Panc1 (cell line): ENCODE measurements at regions not wholly inside any gene's neighbourhood (a gene's known extent, or its start where the extent isn't known, plus 50 kb on each side); places are given as distances from the start of the nearest gene placed in this dataset.

ENCODE experiments used
- ATAC-seq: fragments of 200-7000 bp; cut with Tn5 transposase; 2 replicates; pipeline ENCODE4 v1.9.1; 2020; ENCODE audit warnings: mild to moderate bottlenecking, moderate library complexity
- BruUV-seq: library from RNA; stranded (reverse); fragments of 400-500 nt; replicated peaks from 2 replicates; lab custom pipeline; 2021; lab: Mats Ljungman, UMichigan
- CTCF ChIA-PET: fragments of 300-600 bp; sonication (Branson Sonifier 250); formaldehyde crosslinking; loops from one replicate; lab custom pipeline; 2022; ENCODE audit warnings: antibody characterized with exemption; lab: Charles Lee
- POLR2A ChIA-PET: fragments of 300-600 bp; sonication (Branson Sonifier 250); formaldehyde crosslinking; loops from one replicate; lab custom pipeline; 2022; ENCODE audit warnings: antibody characterized with exemption; lab: Charles Lee
- DNase-seq: peaks from one replicate; pipeline ENCODE4 v3.0.0-alpha.2; 2010; ENCODE audit warnings: low read depth, low spot score
- H3K27ac ChIP-seq: 2 replicates; pipeline ENCODE4 v1.5.1; 2011; ENCODE audit warnings: mild to moderate bottlenecking, low read length, inconsistent platforms
- H3K27me3 ChIP-seq: fragments of 200-500 bp; sonication (Bioruptor generic); 2 replicates; pipeline ENCODE4 v1.6.0; 2014; ENCODE audit warnings: low read length, inconsistent platforms; ENCODE audit not compliant: control insufficient read depth, insufficient read depth
- H3K36me3 ChIP-seq: fragments of 200-500 bp; sonication (Bioruptor generic); 2 replicates; pipeline ENCODE4 v1.5.1; 2014; ENCODE audit warnings: inconsistent platforms, mild to moderate bottlenecking, low read length, moderate library complexity; ENCODE audit not compliant: control insufficient read depth, insufficient read depth
- H3K4me1 ChIP-seq: 2 replicates; pipeline ENCODE4 v1.5.1; 2011; ENCODE audit warnings: inconsistent platforms, mild to moderate bottlenecking, low read length, moderate library complexity; ENCODE audit not compliant: control insufficient read depth, insufficient read depth
- H3K4me3 ChIP-seq, 2 experiments: 2 replicates each; pipeline ENCODE4 v1.5.1; 2011 to 2012; ENCODE audit warnings: low read depth in 2 of 2, low read length in 2 of 2, mild to moderate bottlenecking in 2 of 2, inconsistent platforms in 1 of 2, moderate library complexity in 1 of 2
- H3K9me3 ChIP-seq: fragments of 200-500 bp; sonication (Bioruptor generic); 2 replicates; pipeline ENCODE4 v1.5.1; 2014; ENCODE audit warnings: low read depth, mild to moderate bottlenecking, inconsistent platforms, low read length, moderate library complexity; ENCODE audit not compliant: control insufficient read depth, insufficient read depth
- CTCF ChIP-seq: fragments of 450-650 bp; IDR thresholded peaks from 2 replicates; pipeline ENCODE4 v1.5.1; 2017; ENCODE audit warnings: mild to moderate bottlenecking
- POLR2AphosphoS5 ChIP-seq: IDR thresholded peaks from 2 replicates; pipeline ENCODE4 v1.6.1; 2012; ENCODE audit warnings: mild to moderate bottlenecking, low read depth, low read length, moderate library complexity
- REST ChIP-seq, 2 experiments: IDR thresholded peaks; 2 replicates each; pipeline ENCODE4 v1.6.1; 2011 to 2012; ENCODE audit warnings: low read depth in 2 of 2, control low read depth in 1 of 2, low read length in 1 of 2, mild to moderate bottlenecking in 1 of 2, moderate library complexity in 1 of 2; ENCODE audit not compliant: insufficient read depth in 1 of 2
- SIN3A ChIP-seq: IDR thresholded peaks from 2 replicates; pipeline ENCODE4 v1.6.1; 2012; ENCODE audit warnings: low read depth, mild to moderate bottlenecking, low read length, moderate library complexity, borderline replicate concordance; ENCODE audit not compliant: insufficient read depth
- TCF7L2 ChIP-seq: IDR thresholded peaks from 2 replicates; pipeline ENCODE4 v1.6.1; 2011; ENCODE audit warnings: mild to moderate bottlenecking, low read depth, low read length, inconsistent platforms
- in situ Hi-C: cut with HindIII; loops from 2 replicates; pipeline ENCODE4 v1.10.0; 2016; ENCODE audit warnings: low sequenced_read_pairs, low pct_unique_long_range_greater_than_20kb
- intact Hi-C: fragments of 100-400 bp; cut with micrococcal nuclease; formaldehyde crosslinking; loops from one replicate; pipeline ENCODE4 v1.10.0; 2022; ENCODE audit not compliant: unreplicated experiment

GRCh38 chr2:120540719-120541552 is 194.7 kb upstream of the GLI2 start:
- CTCF ChIA-PET: no interaction called here
- H3K36me3 ChIP-seq: no peaks in the 10 kb centered on the region
- DNase-seq (no peak), ATAC-seq (no peak)
- TF ChIP-seq CTCF (no peak), SIN3A (no peak), TCF7L2 (no peak), REST (IDR thresholded peaks at IDR 0.05; ENCODE audit: insufficient read depth in 1 of 2, low read depth in 2 of 2, low read length in 1 of 2) (no peak), POLR2AphosphoS5 (no peak)
- H3K27ac ChIP-seq: no peak overlapping the region
- no peaks in the 10 kb centered on the region for H3K4me1 ChIP-seq
- BruUV-seq: no TSS peak
- no peaks in the 10 kb centered on the region; the same call in 1 of the 2 replicates for H3K27me3 ChIP-seq
- H3K4me3 ChIP-seq: no peak overlapping the region
- intact Hi-C loops (no loop called here), in situ Hi-C loops (no loop called here)
- H3K9me3 ChIP-seq: no peaks in the 10 kb centered on the region
- POLR2A ChIA-PET: no interaction called here

DNA sequence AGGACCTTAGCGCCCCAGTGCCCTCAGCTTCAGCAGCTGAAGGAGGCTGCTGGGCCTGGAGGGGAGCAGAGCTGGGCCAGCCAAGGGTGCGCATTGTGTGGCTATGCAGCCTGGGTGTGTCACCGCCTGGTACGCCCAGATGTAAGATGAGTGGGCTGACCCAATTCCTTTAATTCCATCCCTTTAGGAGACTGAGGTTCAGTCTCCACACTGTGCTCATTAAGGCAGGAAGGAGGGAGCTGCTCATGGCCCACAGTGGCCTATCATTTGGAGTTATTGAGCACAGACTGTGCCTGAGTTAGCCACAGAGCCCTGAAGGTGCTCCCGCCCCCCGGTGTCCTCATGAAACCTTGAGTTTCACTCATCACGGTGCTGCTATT is 194.1 kb upstream of the GLI2 start:
- Histone ChIP-seq H3K4me1 (no peaks in the 10 kb centered on the region), H3K9me3 (no peaks in the 10 kb centered on the region), H3K4me3 (no peak overlapping the region), H3K27ac (no peak overlapping the region), H3K36me3 (no peaks in the 10 kb centered on the region), H3K27me3 (no peaks in the 10 kb centered on the region; the same call in 1 of the 2 replicates)
- no peak for DNase-seq
- intact Hi-C loops: no loop called here
- TF ChIP-seq POLR2AphosphoS5: no peak
- TF ChIP-seq TCF7L2: no peak
- no peak for TF ChIP-seq REST (IDR thresholded peaks at IDR 0.05; ENCODE audit: insufficient read depth in 1 of 2, low read depth in 2 of 2, low read length in 1 of 2)
- TF ChIP-seq CTCF: no peak
- no peak for TF ChIP-seq SIN3A
- POLR2A ChIA-PET: interaction anchor here (0.5 kb wide), 1 partner anchor 1079 kb away, joined by 4 read pairs; no protein-coding TSS in a partner anchor
- in situ Hi-C loops: no loop called here
- BruUV-seq: no TSS peak
- CTCF ChIA-PET: no interaction called here
- ATAC-seq: no peak
